Type B pancreatic cell (in vitro differentiated cells): ENCODE measurements at regions not wholly inside any gene's neighbourhood (a gene's known extent, or its start where the extent isn't known, plus 50 kb on each side); places are given as distances from the start of the nearest gene placed in this dataset.

Experiments
- DNase-seq: peaks from one replicate; pipeline ENCODE4 v3.0.0; 2021; ENCODE audit warnings: mixed read lengths; ENCODE audit not compliant: unreplicated experiment; ENCODE audit errors: extremely low spot score
- H3K27ac Mint-ChIP-seq: 2 replicates; pipeline ENCODE4 v1.8.0; 2021; ENCODE audit warnings: mild to moderate bottlenecking, mixed read lengths
- H3K27me3 Mint-ChIP-seq: 2 replicates; pipeline ENCODE4 v1.8.0; 2021; ENCODE audit warnings: mixed read lengths
- H3K36me3 Mint-ChIP-seq: 2 replicates; pipeline ENCODE4 v1.8.0; 2021; ENCODE audit warnings: mixed read lengths
- H3K4me1 Mint-ChIP-seq: one replicate; pipeline ENCODE4 v1.8.0; 2021; ENCODE audit warnings: mixed read lengths; ENCODE audit not compliant: unreplicated experiment
- H3K4me3 Mint-ChIP-seq: 2 replicates; pipeline ENCODE4 v1.8.0; 2021; ENCODE audit warnings: mild to moderate bottlenecking, mixed read lengths
- H3K9me3 Mint-ChIP-seq: 2 replicates; pipeline ENCODE4 v1.8.0; 2021; ENCODE audit warnings: mixed read lengths
- TF ChIP-seq, protein P1 (sequence below): fragments of 200-600 bp; sonication (generic); conservative IDR thresholded peaks from 2 replicates; pipeline ENCODE4 v1.5.0; 2021; ENCODE audit warnings: antibody characterized with exemption, mild to moderate bottlenecking

DNA sequence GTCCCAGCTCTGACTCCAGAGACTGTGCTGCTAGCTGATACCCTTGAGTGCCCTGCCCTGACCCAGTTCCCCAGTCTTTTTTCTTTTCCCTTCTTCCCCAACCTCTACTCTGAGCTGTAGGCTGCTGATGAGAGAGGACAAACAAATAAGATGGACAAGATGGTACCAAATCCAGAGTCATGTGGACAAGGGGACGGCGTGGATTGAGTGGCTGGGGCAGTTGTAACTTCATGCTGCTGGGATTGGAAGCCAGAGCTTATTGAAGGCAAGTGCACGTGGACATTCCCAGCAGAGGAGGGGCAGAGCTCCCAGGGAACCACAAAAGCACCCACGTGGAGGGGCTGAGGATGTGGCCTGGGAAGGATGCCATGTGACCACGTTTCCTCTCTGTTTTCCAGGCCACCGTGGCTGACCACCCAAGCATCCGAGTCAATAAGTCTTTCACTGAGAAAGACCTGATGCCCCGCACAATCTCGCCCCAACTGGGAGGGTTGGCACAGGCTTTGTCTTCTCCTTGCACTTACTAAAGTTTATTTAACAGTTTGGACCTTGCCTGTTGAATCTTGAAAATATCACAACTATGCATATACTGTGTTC, 323.3 kb upstream of the ZNF507 start:
- no peak overlapping the region for H3K27ac Mint-ChIP-seq
- H3K9me3 Mint-ChIP-seq = peaks cover 4% of the 10 kb centered on the region
- H3K4me1 Mint-ChIP-seq = peaks cover 21% of the 10 kb centered on the region
- peaks cover 41% of the 10 kb centered on the region for H3K27me3 Mint-ChIP-seq
- DNase-seq = no peak
- no peaks in the 10 kb centered on the region for H3K36me3 Mint-ChIP-seq
- H3K4me3 Mint-ChIP-seq = no peak overlapping the region
- TF ChIP-seq, protein P1, sequence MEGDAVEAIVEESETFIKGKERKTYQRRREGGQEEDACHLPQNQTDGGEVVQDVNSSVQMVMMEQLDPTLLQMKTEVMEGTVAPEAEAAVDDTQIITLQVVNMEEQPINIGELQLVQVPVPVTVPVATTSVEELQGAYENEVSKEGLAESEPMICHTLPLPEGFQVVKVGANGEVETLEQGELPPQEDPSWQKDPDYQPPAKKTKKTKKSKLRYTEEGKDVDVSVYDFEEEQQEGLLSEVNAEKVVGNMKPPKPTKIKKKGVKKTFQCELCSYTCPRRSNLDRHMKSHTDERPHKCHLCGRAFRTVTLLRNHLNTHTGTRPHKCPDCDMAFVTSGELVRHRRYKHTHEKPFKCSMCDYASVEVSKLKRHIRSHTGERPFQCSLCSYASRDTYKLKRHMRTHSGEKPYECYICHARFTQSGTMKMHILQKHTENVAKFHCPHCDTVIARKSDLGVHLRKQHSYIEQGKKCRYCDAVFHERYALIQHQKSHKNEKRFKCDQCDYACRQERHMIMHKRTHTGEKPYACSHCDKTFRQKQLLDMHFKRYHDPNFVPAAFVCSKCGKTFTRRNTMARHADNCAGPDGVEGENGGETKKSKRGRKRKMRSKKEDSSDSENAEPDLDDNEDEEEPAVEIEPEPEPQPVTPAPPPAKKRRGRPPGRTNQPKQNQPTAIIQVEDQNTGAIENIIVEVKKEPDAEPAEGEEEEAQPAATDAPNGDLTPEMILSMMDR = no peak

DNA sequence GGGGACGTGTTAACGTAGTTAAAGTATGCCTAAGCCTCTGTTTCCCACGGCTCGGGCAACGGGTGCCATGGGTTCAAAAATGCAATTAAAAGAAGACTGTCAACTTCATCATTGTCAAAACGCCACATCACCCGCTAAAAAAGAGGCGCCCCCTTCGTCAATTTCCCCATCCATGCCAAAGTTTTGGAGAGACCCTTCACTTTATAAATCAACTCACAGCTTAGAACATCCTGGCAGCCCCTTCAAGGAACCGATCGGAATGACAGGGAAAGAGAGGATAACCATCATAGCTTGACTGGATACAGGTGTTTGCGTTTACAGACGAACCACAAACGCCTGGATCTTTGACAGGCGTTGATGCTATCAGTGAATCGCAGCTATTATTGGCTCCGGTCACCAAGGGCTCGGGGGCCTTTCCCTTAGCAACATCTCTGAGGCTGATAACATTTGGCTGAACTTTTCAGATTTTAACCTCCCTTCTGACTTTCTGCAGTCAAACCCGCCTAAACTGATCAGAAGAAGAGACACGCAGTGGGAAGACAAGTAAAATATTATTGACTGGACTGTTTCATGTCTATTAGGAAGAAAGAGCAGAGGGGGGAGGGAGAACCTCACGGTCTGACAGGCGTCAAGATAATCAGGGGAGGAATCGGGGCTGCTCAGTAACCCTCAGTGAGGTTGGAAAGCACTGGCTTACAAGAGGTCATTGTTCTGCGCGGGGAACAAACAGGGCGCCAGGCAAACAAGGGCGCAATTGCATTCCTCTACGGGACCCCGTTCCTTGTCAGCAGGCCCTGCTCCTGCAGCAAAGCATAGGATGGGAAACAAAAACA, 322.5 kb upstream of the ZNF507 start:
- DNase-seq = no peak
- H3K27ac Mint-ChIP-seq = peak overlapping the region; percentile 9
- peaks cover 43% of the 10 kb centered on the region for H3K27me3 Mint-ChIP-seq
- H3K36me3 Mint-ChIP-seq = no peaks in the 10 kb centered on the region
- peaks cover 16% of the 10 kb centered on the region for H3K4me1 Mint-ChIP-seq
- TF ChIP-seq, protein P1 = no peak
- H3K4me3 Mint-ChIP-seq = peak overlapping the region; percentile 23
- peaks cover 4% of the 10 kb centered on the region for H3K9me3 Mint-ChIP-seq

DNA sequence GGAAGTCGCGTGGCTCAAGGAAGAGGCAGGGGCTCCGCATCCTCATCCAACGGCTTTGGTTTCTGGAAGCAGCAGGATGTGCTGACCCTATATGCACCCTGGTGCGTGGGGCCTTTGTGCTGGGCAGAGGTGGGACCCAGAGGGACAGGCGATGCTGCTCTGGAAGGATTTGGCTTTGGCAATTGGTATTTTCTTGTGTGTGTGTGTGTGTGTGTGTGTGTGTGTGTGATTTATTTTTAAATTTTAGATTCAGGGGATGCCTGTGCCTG, 321.9 kb upstream of the ZNF507 start:
- Mint-ChIP-seq H3K9me3 (peaks cover 4% of the 10 kb centered on the region), H3K27ac (peak overlapping the region; percentile 9), H3K4me1 (peaks cover 10% of the 10 kb centered on the region), H3K36me3 (no peaks in the 10 kb centered on the region), H3K4me3 (no peak overlapping the region), H3K27me3 (peaks cover 43% of the 10 kb centered on the region)
- TF ChIP-seq, protein P1 = no peak
- DNase-seq = no peak

DNA sequence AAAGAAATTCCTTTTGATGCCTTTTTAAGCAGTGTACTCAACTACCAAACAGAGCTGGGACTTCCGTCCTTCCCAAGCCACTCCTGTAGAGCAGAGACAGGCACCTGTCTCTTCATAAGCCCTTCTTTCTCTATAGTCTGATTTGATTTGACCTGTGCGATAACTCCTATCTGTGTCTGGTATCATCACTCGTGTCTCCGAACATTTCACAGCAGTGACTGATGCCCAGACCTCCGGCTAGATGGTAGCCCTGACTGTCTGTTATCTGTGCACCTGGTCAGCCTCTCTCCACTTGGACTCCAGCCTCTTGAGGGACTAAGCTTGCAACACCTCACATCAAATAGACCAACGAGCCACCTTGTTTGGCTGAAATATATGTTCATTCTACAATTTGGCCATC, 316.2 kb upstream of the ZNF507 start:
- Mint-ChIP-seq H3K27ac (no peak overlapping the region), H3K9me3 (no peaks in the 10 kb centered on the region), H3K36me3 (no peaks in the 10 kb centered on the region), H3K27me3 (peaks cover 50% of the 10 kb centered on the region), H3K4me1 (peaks cover 5% of the 10 kb centered on the region), H3K4me3 (no peak overlapping the region)
- TF ChIP-seq, protein P1 = no peak
- DNase-seq = no peak

DNA sequence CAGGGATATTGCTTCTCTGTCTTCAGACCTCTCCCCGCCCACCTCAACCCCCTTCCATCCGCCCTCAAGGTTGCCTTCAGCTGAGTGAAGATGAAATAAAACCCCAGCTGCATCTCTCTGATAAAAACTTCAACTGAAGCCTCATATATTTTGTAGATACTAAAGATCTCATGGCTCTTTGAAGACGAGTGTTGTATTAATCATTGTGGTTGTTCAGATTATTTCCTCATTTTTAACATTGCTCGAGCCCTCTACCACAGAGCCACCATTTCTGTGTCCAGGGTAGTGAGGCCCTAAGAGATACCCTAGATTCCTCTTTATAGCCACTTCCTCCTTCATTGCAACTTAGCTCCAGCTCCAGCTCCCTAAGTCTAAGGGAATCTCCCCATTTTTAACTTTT, 312.8 kb upstream of the ZNF507 start:
- Mint-ChIP-seq H3K4me1 (peaks cover 5% of the 10 kb centered on the region), H3K4me3 (no peak overlapping the region), H3K27me3 (peaks cover 55% of the 10 kb centered on the region), H3K36me3 (no peaks in the 10 kb centered on the region), H3K27ac (no peak overlapping the region), H3K9me3 (no peaks in the 10 kb centered on the region)
- TF ChIP-seq, protein P1 = no peak
- DNase-seq = no peak
